Mesothelial cell of epicardium (in vitro differentiated cells): ENCODE measurements at regions not wholly inside any gene's neighbourhood (a gene's known extent, or its start where the extent isn't known, plus 50 kb on each side); places are given as distances from the start of the nearest gene placed in this dataset.
"Not testable (repeated sequence)": the region's sequence is repeated elsewhere in the genome, so short reads cannot be mapped to it uniquely, and the experiment has no call there.

Experiments used
- DNase-seq, 2 experiments: peaks; one replicate each; pipeline ENCODE4 v3.0.0; 2021; ENCODE audit warnings: low spot score in 2 of 2; ENCODE audit not compliant: unreplicated experiment in 2 of 2
- H3K27ac Mint-ChIP-seq: 2 replicates; pipeline ENCODE4 v1.8.0; 2021; ENCODE audit warnings: mixed read lengths
- H3K27me3 Mint-ChIP-seq: 2 replicates; pipeline ENCODE4 v1.8.0; 2021; ENCODE audit warnings: low read depth, mixed read lengths
- H3K36me3 Mint-ChIP-seq: 2 replicates; pipeline ENCODE4 v1.8.0; 2021; ENCODE audit warnings: mixed read lengths
- H3K4me1 Mint-ChIP-seq: 2 replicates; pipeline ENCODE4 v1.8.0; 2021; ENCODE audit warnings: mixed read lengths
- H3K4me3 Mint-ChIP-seq: 2 replicates; pipeline ENCODE4 v1.8.0; 2021; ENCODE audit warnings: mild to moderate bottlenecking, moderate library complexity, mixed read lengths
- H3K9me3 Mint-ChIP-seq: 2 replicates; pipeline ENCODE4 v1.8.0; 2021; ENCODE audit warnings: mixed read lengths

- H3K9me3 Mint-ChIP-seq, result peaks cover 51% of the 10 kb centered on the region
- peaks cover 17% of the 10 kb centered on the region for H3K36me3 Mint-ChIP-seq
These were observed 195.8 kb upstream of the TPTE start for GRCh38 chr21:10325546-10325945.

GRCh38 chr21:10326146-10326545, 195.2 kb upstream of the TPTE start:
- H3K36me3 Mint-ChIP-seq, result peaks cover 19% of the 10 kb centered on the region
- H3K4me3 Mint-ChIP-seq, H3K27me3 Mint-ChIP-seq, H3K4me1 Mint-ChIP-seq, DNase-seq, H3K27ac Mint-ChIP-seq: not testable (repeated sequence)
- peaks cover 57% of the 10 kb centered on the region for H3K9me3 Mint-ChIP-seq

More at GRCh38 chr21:10325546-10325945, 195.8 kb upstream of the TPTE start:
- H3K27me3 Mint-ChIP-seq, H3K4me3 Mint-ChIP-seq, H3K4me1 Mint-ChIP-seq, H3K27ac Mint-ChIP-seq, DNase-seq: not testable (repeated sequence)

DNA sequence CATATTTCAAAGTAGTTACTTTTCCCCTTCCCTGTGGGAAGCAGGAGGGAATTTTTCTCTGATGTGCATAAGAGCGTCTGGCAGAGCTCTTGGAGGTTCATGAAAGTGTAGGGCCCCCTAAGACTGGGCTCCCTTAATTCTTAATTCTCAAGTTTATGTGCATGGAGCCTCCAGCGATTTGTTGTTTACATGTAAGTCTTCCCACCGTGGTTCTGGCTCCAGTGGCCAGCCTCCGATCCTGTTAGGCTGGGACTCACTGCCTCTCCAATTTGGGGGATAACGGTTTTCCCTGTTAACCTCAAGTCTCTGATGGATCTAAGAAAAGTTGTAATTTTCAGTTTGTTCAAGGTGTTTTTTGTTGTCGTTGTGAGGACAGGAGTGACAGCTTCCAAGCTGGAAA, 192.7 kb upstream of the TPTE start:
- H3K4me3 Mint-ChIP-seq, H3K4me1 Mint-ChIP-seq, H3K27me3 Mint-ChIP-seq, H3K27ac Mint-ChIP-seq, DNase-seq: not testable (repeated sequence)
- Mint-ChIP-seq H3K36me3 (peaks cover 21% of the 10 kb centered on the region), H3K9me3 (peaks cover 76% of the 10 kb centered on the region)

DNA sequence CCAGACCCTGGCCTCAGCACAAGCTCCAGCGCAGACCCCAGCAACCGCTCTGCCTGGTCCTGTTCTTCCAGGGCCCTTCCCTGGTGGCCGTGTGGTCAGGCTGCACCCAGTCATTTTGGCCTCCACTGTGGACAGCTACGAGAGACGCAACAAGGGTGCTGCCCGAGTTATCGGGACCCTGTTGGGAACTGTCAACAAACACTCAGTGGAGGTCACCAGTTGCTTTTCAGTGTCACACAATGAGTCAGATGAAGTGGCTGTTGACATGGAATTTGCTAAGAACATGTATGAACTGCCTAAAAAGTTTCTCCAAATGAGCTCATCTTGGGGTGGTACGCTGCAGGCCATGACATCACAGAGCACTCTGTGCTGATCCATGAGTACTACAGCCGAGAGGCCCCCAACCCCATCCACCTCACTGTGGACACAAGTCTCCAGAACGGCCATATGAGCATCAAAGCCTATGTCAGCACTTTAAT, 190.7 kb upstream of the TPTE start:
- peak in 1 of 2 experiments; percentile 43 for DNase-seq
- H3K9me3 Mint-ChIP-seq, result peaks cover 78% of the 10 kb centered on the region
- H3K4me1 Mint-ChIP-seq, H3K27ac Mint-ChIP-seq, H3K27me3 Mint-ChIP-seq, H3K4me3 Mint-ChIP-seq: not testable (repeated sequence)
- H3K36me3 Mint-ChIP-seq, result peaks cover 21% of the 10 kb centered on the region

GRCh38 chr21:10331134-10331533, 190.2 kb upstream of the TPTE start:
- not testable (repeated sequence) for H3K4me3 Mint-ChIP-seq, H3K4me1 Mint-ChIP-seq, H3K27ac Mint-ChIP-seq, H3K27me3 Mint-ChIP-seq
- H3K36me3 Mint-ChIP-seq, result peaks cover 22% of the 10 kb centered on the region
- DNase-seq, result peak in 1 of 2 experiments; percentile 40
- H3K9me3 Mint-ChIP-seq, result peaks cover 77% of the 10 kb centered on the region

DNA sequence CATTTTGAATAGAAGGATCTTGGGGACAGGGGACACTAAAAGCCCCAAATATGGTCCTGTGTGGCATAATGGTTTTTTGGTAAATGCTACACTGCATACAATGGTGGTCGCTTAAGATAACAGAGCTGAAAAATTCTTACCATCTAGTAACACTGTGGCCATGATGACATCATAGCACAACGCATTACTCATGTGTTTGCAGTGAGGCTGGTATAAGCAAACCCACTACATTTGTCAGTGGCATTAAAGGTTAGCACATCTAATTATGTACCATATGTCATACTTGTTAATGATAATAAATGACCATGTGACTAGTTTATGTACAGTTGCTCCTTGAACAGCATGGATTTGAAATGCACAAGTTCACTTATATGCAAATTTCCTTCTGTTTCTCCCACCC, 188.4 kb upstream of the TPTE start:
- H3K27ac Mint-ChIP-seq, DNase-seq, H3K27me3 Mint-ChIP-seq, H3K4me1 Mint-ChIP-seq, H3K4me3 Mint-ChIP-seq: not testable (repeated sequence)
- peaks cover 20% of the 10 kb centered on the region for H3K36me3 Mint-ChIP-seq
- peaks cover 71% of the 10 kb centered on the region for H3K9me3 Mint-ChIP-seq

- not testable (repeated sequence) for DNase-seq, H3K27ac Mint-ChIP-seq, H3K4me3 Mint-ChIP-seq, H3K4me1 Mint-ChIP-seq, H3K27me3 Mint-ChIP-seq
- H3K9me3 Mint-ChIP-seq, result peaks cover 69% of the 10 kb centered on the region
- H3K36me3 Mint-ChIP-seq, result peaks cover 12% of the 10 kb centered on the region
These were observed 187.0 kb upstream of the TPTE start for GRCh38 chr21:10334391-10334790.

DNA sequence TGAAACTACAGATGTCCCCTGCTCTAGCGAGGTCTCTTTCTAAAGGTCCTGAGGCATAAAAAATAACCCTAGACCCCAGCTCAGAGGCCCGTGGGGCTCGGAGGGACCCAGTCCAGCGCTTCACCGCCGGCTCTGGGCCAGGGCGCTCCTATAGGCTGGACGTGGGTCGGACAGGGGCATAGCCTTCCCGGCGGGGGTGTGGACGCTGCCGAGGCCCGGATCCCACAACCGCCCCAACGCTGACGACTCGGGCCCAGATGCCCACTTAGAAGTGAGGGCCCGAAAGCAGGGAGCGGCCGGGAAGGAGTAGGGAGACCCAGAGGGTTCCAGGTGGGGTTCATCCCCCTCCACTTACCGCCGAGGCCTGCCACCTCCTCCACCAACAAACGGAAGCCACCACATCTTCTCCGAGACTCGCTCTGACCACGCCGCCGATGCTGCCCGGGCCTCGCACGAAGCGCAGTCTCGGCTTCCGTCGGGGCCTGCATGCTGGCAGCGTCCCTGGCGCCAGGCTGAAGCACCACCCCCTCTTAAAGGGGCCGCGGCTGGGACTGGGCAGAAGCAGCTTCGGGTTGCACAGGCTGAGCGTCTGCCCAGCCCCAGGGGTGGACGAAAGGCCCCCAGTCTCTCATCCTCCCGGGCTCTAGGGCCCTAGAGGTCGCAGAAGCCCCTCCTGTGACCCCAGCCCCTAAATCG, 179.0 kb upstream of the TPTE start:
- Mint-ChIP-seq H3K36me3 (peaks cover 14% of the 10 kb centered on the region), H3K9me3 (peaks cover 57% of the 10 kb centered on the region)
- not testable (repeated sequence) for DNase-seq, H3K4me1 Mint-ChIP-seq, H3K4me3 Mint-ChIP-seq, H3K27me3 Mint-ChIP-seq, H3K27ac Mint-ChIP-seq

GRCh38 chr21:10343146-10343935, 178.0 kb upstream of the TPTE start:
- peak in 1 of 2 experiments; percentile 49 for DNase-seq
- not testable (repeated sequence) for H3K4me1 Mint-ChIP-seq, H3K27me3 Mint-ChIP-seq, H3K4me3 Mint-ChIP-seq, H3K27ac Mint-ChIP-seq
- Mint-ChIP-seq H3K36me3 (peaks cover 14% of the 10 kb centered on the region), H3K9me3 (peaks cover 53% of the 10 kb centered on the region)

GRCh38 chr21:10344266-10344665, 177.1 kb upstream of the TPTE start:
- Mint-ChIP-seq H3K9me3 (peaks cover 54% of the 10 kb centered on the region), H3K36me3 (peaks cover 15% of the 10 kb centered on the region)
- H3K4me3 Mint-ChIP-seq, H3K27ac Mint-ChIP-seq, H3K4me1 Mint-ChIP-seq, H3K27me3 Mint-ChIP-seq, DNase-seq: not testable (repeated sequence)

DNA sequence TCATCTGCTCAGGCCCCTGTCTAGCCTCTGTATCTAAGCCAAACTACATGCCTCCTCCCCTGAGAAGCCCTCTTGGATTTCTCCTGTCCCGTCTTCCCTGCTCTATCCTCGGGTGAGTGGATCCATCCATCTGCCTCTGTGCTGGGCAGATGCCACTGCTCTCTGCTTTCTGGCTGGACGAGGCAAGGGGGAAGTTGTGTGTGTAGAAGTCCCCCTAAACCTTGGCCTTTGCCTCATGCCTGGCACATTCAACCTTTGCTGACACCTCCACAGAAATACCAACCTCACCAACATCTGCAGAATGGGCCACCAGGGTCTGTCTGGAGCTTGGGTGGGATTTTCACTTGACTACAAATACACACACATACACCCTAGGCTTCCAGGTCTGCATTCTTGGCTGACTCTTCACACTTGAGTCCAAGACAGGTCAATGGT, 176.2 kb upstream of the TPTE start:
- H3K4me3 Mint-ChIP-seq, H3K4me1 Mint-ChIP-seq, H3K27ac Mint-ChIP-seq, DNase-seq, H3K27me3 Mint-ChIP-seq: not testable (repeated sequence)
- Mint-ChIP-seq H3K36me3 (peaks cover 15% of the 10 kb centered on the region), H3K9me3 (peaks cover 49% of the 10 kb centered on the region)

GRCh38 chr21:10346249-10346648, 175.1 kb upstream of the TPTE start:
- H3K36me3 Mint-ChIP-seq, result peaks cover 15% of the 10 kb centered on the region
- H3K27me3 Mint-ChIP-seq, DNase-seq, H3K4me3 Mint-ChIP-seq, H3K4me1 Mint-ChIP-seq, H3K27ac Mint-ChIP-seq: not testable (repeated sequence)
- H3K9me3 Mint-ChIP-seq, result peaks cover 49% of the 10 kb centered on the region

- Mint-ChIP-seq H3K36me3 (peaks cover 15% of the 10 kb centered on the region), H3K9me3 (peaks cover 52% of the 10 kb centered on the region)
- H3K27me3 Mint-ChIP-seq, H3K27ac Mint-ChIP-seq, H3K4me3 Mint-ChIP-seq, H3K4me1 Mint-ChIP-seq: not testable (repeated sequence)
- DNase-seq, result peak in 1 of 2 experiments; percentile 39
These were observed 174.3 kb upstream of the TPTE start for GRCh38 chr21:10346933-10347615.
